Activated CD8-positive, alpha-beta memory T cell treated with anti-CD3 and anti-CD28 coated beads, Interleukin-2, amount 10 ng/mL, durations not matched to agents 7 days and 5 days (primary cell): ENCODE measurements at regions not wholly inside any gene's neighbourhood (a gene's known extent, or its start where the extent isn't known, plus 50 kb on each side); places are given as distances from the start of the nearest gene placed in this dataset.

Experiments used
- ATAC-seq: fragments of 150-1000 bp; cut with Tn5 transposase; one replicate; pipeline ENCODE4 v1.10.0; 2021; ENCODE audit warnings: moderate library complexity
- CTCF ChIA-PET: fragments of 350-600 bp; sonication (Branson Sonifier 250); formaldehyde crosslinking; loops from one replicate; lab custom pipeline; 2021; ENCODE audit warnings: antibody characterized with exemption; lab: Charles Lee
- DNase-seq: peaks from one replicate; pipeline ENCODE4 v3.0.0-alpha.2; 2020
- H3K27ac Mint-ChIP-seq: one replicate; pipeline ENCODE4 v1.8.0; 2021; ENCODE audit warnings: mild to moderate bottlenecking, mixed read lengths
- H3K27me3 Mint-ChIP-seq: one replicate; pipeline ENCODE4 v1.8.0; 2021; ENCODE audit warnings: mixed read lengths
- H3K36me3 Mint-ChIP-seq: one replicate; pipeline ENCODE4 v1.8.0; 2021; ENCODE audit warnings: mild to moderate bottlenecking, mixed read lengths
- H3K4me1 Mint-ChIP-seq: one replicate; pipeline ENCODE4 v1.8.0; 2021; ENCODE audit warnings: mixed read lengths
- H3K4me3 Mint-ChIP-seq: one replicate; pipeline ENCODE4 v1.8.0; 2021; ENCODE audit warnings: mild to moderate bottlenecking, moderate library complexity, mixed read lengths
- H3K9me3 Mint-ChIP-seq: one replicate; pipeline ENCODE4 v1.8.0; 2022; ENCODE audit warnings: low read depth, mixed read lengths

- Mint-ChIP-seq H3K4me1 (no peaks in the 10 kb centered on the region), H3K9me3 (peaks cover 7% of the 10 kb centered on the region), H3K4me3 (no peak overlapping the region), H3K36me3 (no peaks in the 10 kb centered on the region), H3K27me3 (no peaks in the 10 kb centered on the region), H3K27ac (no peak overlapping the region)
- no peak for DNase-seq
- no peak for ATAC-seq
- CTCF ChIA-PET, result no interaction called here
Measured at GRCh38 chr2:217063238-217063755, 203.4 kb upstream of the TNP1 start.

GRCh38 chr2:217062768-217063167 lies 202.9 kb upstream of the TNP1 start:
- ATAC-seq (no peak), DNase-seq (no peak)
- no peak overlapping the region for H3K27ac Mint-ChIP-seq
- H3K27me3 Mint-ChIP-seq, result no peaks in the 10 kb centered on the region
- H3K9me3 Mint-ChIP-seq, result peaks cover 6% of the 10 kb centered on the region
- no peaks in the 10 kb centered on the region for H3K36me3 Mint-ChIP-seq
- H3K4me3 Mint-ChIP-seq, result no peak overlapping the region
- CTCF ChIA-PET, result no interaction called here
- H3K4me1 Mint-ChIP-seq, result no peaks in the 10 kb centered on the region

GRCh38 chr2:217061916-217062505 lies 202.1 kb upstream of the TNP1 start:
- Mint-ChIP-seq H3K36me3 (no peaks in the 10 kb centered on the region), H3K4me1 (no peaks in the 10 kb centered on the region), H3K27me3 (no peaks in the 10 kb centered on the region), H3K4me3 (no peak overlapping the region), H3K27ac (no peak overlapping the region), H3K9me3 (peaks cover 4% of the 10 kb centered on the region)
- CTCF ChIA-PET, result no interaction called here
- ATAC-seq, result no peak
- no peak for DNase-seq

- no peaks in the 10 kb centered on the region for H3K27me3 Mint-ChIP-seq
- H3K4me3 Mint-ChIP-seq, result no peak overlapping the region
- H3K4me1 Mint-ChIP-seq, result no peaks in the 10 kb centered on the region
- H3K27ac Mint-ChIP-seq, result no peak overlapping the region
- DNase-seq (no peak), ATAC-seq (no peak)
- no peaks in the 10 kb centered on the region for H3K36me3 Mint-ChIP-seq
- H3K9me3 Mint-ChIP-seq, result no peaks in the 10 kb centered on the region
- CTCF ChIA-PET, result no interaction called here
Measured at GRCh38 chr2:217060951-217061547, 201.2 kb upstream of the TNP1 start.

- Mint-ChIP-seq H3K27ac (no peak overlapping the region), H3K36me3 (no peaks in the 10 kb centered on the region), H3K4me3 (no peak overlapping the region), H3K27me3 (no peaks in the 10 kb centered on the region), H3K4me1 (no peaks in the 10 kb centered on the region), H3K9me3 (no peaks in the 10 kb centered on the region)
- CTCF ChIA-PET, result no interaction called here
- no peak for ATAC-seq
- DNase-seq, result no peak
Measured at GRCh38 chr2:217060516-217060915, 200.7 kb upstream of the TNP1 start.

- CTCF ChIA-PET, result no interaction called here
- H3K4me1 Mint-ChIP-seq, result no peaks in the 10 kb centered on the region
- H3K9me3 Mint-ChIP-seq, result no peaks in the 10 kb centered on the region
- H3K4me3 Mint-ChIP-seq, result no peak overlapping the region
- DNase-seq, result no peak
- H3K36me3 Mint-ChIP-seq, result no peaks in the 10 kb centered on the region
- no peak for ATAC-seq
- no peak overlapping the region for H3K27ac Mint-ChIP-seq
- H3K27me3 Mint-ChIP-seq, result no peaks in the 10 kb centered on the region
Measured at GRCh38 chr2:217058791-217059755, 199.2 kb upstream of the TNP1 start.

- H3K27me3 Mint-ChIP-seq, result no peaks in the 10 kb centered on the region
- H3K4me3 Mint-ChIP-seq, result no peak overlapping the region
- no peaks in the 10 kb centered on the region for H3K36me3 Mint-ChIP-seq
- H3K4me1 Mint-ChIP-seq, result no peaks in the 10 kb centered on the region
- CTCF ChIA-PET, result no interaction called here
- H3K27ac Mint-ChIP-seq, result no peak overlapping the region
- H3K9me3 Mint-ChIP-seq, result no peaks in the 10 kb centered on the region
- DNase-seq, result no peak
- no peak for ATAC-seq
Measured at GRCh38 chr2:217057773-217058172, 197.9 kb upstream of the TNP1 start.

- no peak overlapping the region for H3K4me3 Mint-ChIP-seq
- no peaks in the 10 kb centered on the region for H3K9me3 Mint-ChIP-seq
- no peaks in the 10 kb centered on the region for H3K27me3 Mint-ChIP-seq
- CTCF ChIA-PET, result no interaction called here
- no peak for ATAC-seq
- no peaks in the 10 kb centered on the region for H3K36me3 Mint-ChIP-seq
- no peaks in the 10 kb centered on the region for H3K4me1 Mint-ChIP-seq
- no peak overlapping the region for H3K27ac Mint-ChIP-seq
- DNase-seq, result no peak
Measured at GRCh38 chr2:217055624-217056023, 195.8 kb upstream of the TNP1 start.

GRCh38 chr2:217054791-217055190 lies 194.9 kb upstream of the TNP1 start:
- H3K27ac Mint-ChIP-seq, result no peak overlapping the region
- DNase-seq, result no peak
- H3K9me3 Mint-ChIP-seq, result no peaks in the 10 kb centered on the region
- no peak for ATAC-seq
- CTCF ChIA-PET, result no interaction called here
- no peaks in the 10 kb centered on the region for H3K36me3 Mint-ChIP-seq
- H3K4me1 Mint-ChIP-seq, result no peaks in the 10 kb centered on the region
- H3K4me3 Mint-ChIP-seq, result no peak overlapping the region
- H3K27me3 Mint-ChIP-seq, result no peaks in the 10 kb centered on the region

- no peaks in the 10 kb centered on the region for H3K4me1 Mint-ChIP-seq
- no peak overlapping the region for H3K4me3 Mint-ChIP-seq
- H3K27ac Mint-ChIP-seq, result no peak overlapping the region
- CTCF ChIA-PET, result no interaction called here
- no peaks in the 10 kb centered on the region for H3K9me3 Mint-ChIP-seq
- peaks cover 4% of the 10 kb centered on the region for H3K27me3 Mint-ChIP-seq
- no peaks in the 10 kb centered on the region for H3K36me3 Mint-ChIP-seq
- DNase-seq (no peak), ATAC-seq (no peak)
Measured at GRCh38 chr2:217052856-217053577, 193.2 kb upstream of the TNP1 start.

- no peaks in the 10 kb centered on the region for H3K4me1 Mint-ChIP-seq
- H3K27ac Mint-ChIP-seq, result no peak overlapping the region
- DNase-seq, result no peak
- no peaks in the 10 kb centered on the region for H3K36me3 Mint-ChIP-seq
- H3K4me3 Mint-ChIP-seq, result no peak overlapping the region
- ATAC-seq, result no peak
- peaks cover 4% of the 10 kb centered on the region for H3K27me3 Mint-ChIP-seq
- CTCF ChIA-PET, result no interaction called here
- H3K9me3 Mint-ChIP-seq, result no peaks in the 10 kb centered on the region
Measured at GRCh38 chr2:217051416-217051815, 191.6 kb upstream of the TNP1 start.

- CTCF ChIA-PET, result no interaction called here
Measured at GRCh38 chr2:217049956-217050355, 190.1 kb upstream of the TNP1 start.

GRCh38 chr2:217049422-217049821 lies 189.6 kb upstream of the TNP1 start:
- Mint-ChIP-seq H3K4me1 (no peaks in the 10 kb centered on the region), H3K27me3 (peaks cover 8% of the 10 kb centered on the region), H3K27ac (no peak overlapping the region), H3K4me3 (no peak overlapping the region), H3K9me3 (no peaks in the 10 kb centered on the region), H3K36me3 (no peaks in the 10 kb centered on the region)
- no peak for DNase-seq
- CTCF ChIA-PET, result no interaction called here
- no peak for ATAC-seq

More at GRCh38 chr2:217049956-217050355, 190.1 kb upstream of the TNP1 start:
- H3K4me1 Mint-ChIP-seq, result no peaks in the 10 kb centered on the region
- no peaks in the 10 kb centered on the region for H3K36me3 Mint-ChIP-seq
- H3K9me3 Mint-ChIP-seq, result no peaks in the 10 kb centered on the region
- DNase-seq (no peak), ATAC-seq (no peak)
- H3K4me3 Mint-ChIP-seq, result no peak overlapping the region
- peaks cover 6% of the 10 kb centered on the region for H3K27me3 Mint-ChIP-seq
- no peak overlapping the region for H3K27ac Mint-ChIP-seq
